HG03575 (cell line): ENCODE measurements at regions not wholly inside any gene's neighbourhood (a gene's known extent, or its start where the extent isn't known, plus 50 kb on each side); places are given as distances from the start of the nearest gene placed in this dataset.

ENCODE experiments used
- ATAC-seq: cut with Tn5 transposase; IDR thresholded peaks from one replicate; pipeline ENCODE4 v1.9.1; 2021; ENCODE audit not compliant: unreplicated experiment, insufficient number of reproducible peaks, low FRiP score; ENCODE audit errors: extremely low read depth

- ATAC-seq, result no peak
Observed at GRCh38 chr4:24743927-24744326, 51.4 kb upstream of the SOD3 start.

- ATAC-seq, result no peak
Observed at GRCh38 chr4:24745172-24745895, 50.0 kb upstream of the SOD3 start.
